ENCODE measurements at regions not wholly inside any gene's neighbourhood (a gene's known extent, or its start where the extent isn't known, plus 50 kb on each side); places are given as distances from the start of the nearest gene placed in this dataset.

- TF ChIP-seq ZBTB33 (IDR thresholded peaks at IDR 0.05): no peak
- no peak for TF ChIP-seq FOXA2 (IDR thresholded peaks at IDR 0.05)
- TF ChIP-seq MAX (IDR thresholded peaks at IDR 0.05): no peak
- no peak for TF ChIP-seq RAD21 (IDR thresholded peaks at IDR 0.05)
- no peak for TF ChIP-seq HNF4A (conservative IDR thresholded peaks at IDR 0.05)
- TF ChIP-seq ATF3 (IDR thresholded peaks at IDR 0.05): no peak
- no peak for TF ChIP-seq FOXA1 (IDR thresholded peaks at IDR 0.05)
- TF ChIP-seq NR2F2 (IDR thresholded peaks at IDR 0.05): no peak
- no peak for TF ChIP-seq GABPA (IDR thresholded peaks at IDR 0.05 in 1 of 2, conservative IDR thresholded peaks at IDR 0.05 in 1 of 2)
- TF ChIP-seq SP1 (IDR thresholded peaks at IDR 0.05): no peak
- no peak for TF ChIP-seq JUND (IDR thresholded peaks at IDR 0.05)
Measured at GRCh38 chr5:124670722-124671184, 75.7 kb downstream of the ZNF608 start (continued).

GRCh38 chr5:124669956-124670721 lies 76.3 kb downstream of the ZNF608 start:
- DNase-seq (ENCODE audit: low spot score): no peak
- Histone ChIP-seq H3K27ac (ENCODE audit: low read depth in 1 of 2, low read length in 2 of 2) (no peak overlapping the region), H3K4me1 (ENCODE audit: control insufficient read depth in 4 of 4, insufficient read depth in 4 of 4, low read length in 3 of 4) (peaks cover 0 to 9% (median 2%) of the 10 kb centered on the region in 4 donors), H3K9ac (ENCODE audit: low read depth in 1 of 2, low read length in 2 of 2) (no peak overlapping the region), H3K36me3 (ENCODE audit: control insufficient read depth in 4 of 4, insufficient read depth in 3 of 4, low read depth in 1 of 4, low read length in 3 of 4) (no peaks in the 10 kb centered on the region), H3K9me3 (ENCODE audit: control insufficient read depth in 4 of 4, low read length in 3 of 4) (no peaks in the 10 kb centered on the region), H3K27me3 (ENCODE audit: control insufficient read depth in 4 of 4, insufficient read depth in 4 of 4, low read length in 3 of 4) (no peaks in the 10 kb centered on the region), H3K4me3 (ENCODE audit: low read depth in 1 of 3, low read length in 3 of 3) (no peak overlapping the region)
- TF ChIP-seq CTCF (IDR thresholded peaks at IDR 0.05; ENCODE audit: low read depth, low read length, missing input control) (no peak), ZBTB33 (IDR thresholded peaks at IDR 0.05) (no peak), EGR1 (IDR thresholded peaks at IDR 0.05; ENCODE audit: low read depth in 2 of 2) (no peak), RAD21 (IDR thresholded peaks at IDR 0.05) (no peak), TAF1 (conservative IDR thresholded peaks at IDR 0.05) (no peak), HNF4G (IDR thresholded peaks at IDR 0.05) (no peak), NR2F2 (IDR thresholded peaks at IDR 0.05) (no peak), RXRA (IDR thresholded peaks at IDR 0.05) (no peak), HNF4A (conservative IDR thresholded peaks at IDR 0.05) (no peak), ATF3 (IDR thresholded peaks at IDR 0.05) (no peak), FOXA1 (IDR thresholded peaks at IDR 0.05) (no peak), MAX (IDR thresholded peaks at IDR 0.05) (no peak), REST (IDR thresholded peaks at IDR 0.05) (no peak), SP1 (IDR thresholded peaks at IDR 0.05) (no peak)
- 88% methylated on average over 7 of the region's 7 CpGs for WGBS
